OCI-M2 (cell line): ENCODE measurements at regions not wholly inside any gene's neighbourhood (a gene's known extent, or its start where the extent isn't known, plus 50 kb on each side); places are given as distances from the start of the nearest gene placed in this dataset.
A peak's percentile ranks its signal among the peaks of the same experiment; 100 is the strongest.

Experiments used
- DNase-seq: peaks from one replicate; lab custom pipeline; 2025; ENCODE audit not compliant: unreplicated experiment; lab: John Stamatoyannopoulos, UW

GRCh38 chr10:78292250-78292981 lies 258.8 kb downstream of the RPS24 start:
- DNase-seq: no peak

- no peak for DNase-seq
Measured at GRCh38 chr10:78292982-78293865, 259.6 kb downstream of the RPS24 start.

- DNase-seq: no peak
Measured at GRCh38 chr10:78295242-78295641, 261.6 kb downstream of the RPS24 start.

- DNase-seq: no peak
Measured at GRCh38 chr10:78296785-78297184, 263.1 kb downstream of the RPS24 start.

- DNase-seq: no peak
Measured at GRCh38 chr10:78297997-78298396, 264.3 kb downstream of the RPS24 start.

- DNase-seq: no peak
Measured at GRCh38 chr10:78298835-78299234, 265.2 kb downstream of the RPS24 start.

GRCh38 chr10:78299851-78300468 lies 266.3 kb downstream of the RPS24 start:
- DNase-seq: no peak

- no peak for DNase-seq
Measured at GRCh38 chr10:78300526-78300925, 266.9 kb downstream of the RPS24 start.

- no peak for DNase-seq
Measured at GRCh38 chr10:78301481-78301880, 267.8 kb downstream of the RPS24 start.

- no peak for DNase-seq
Measured at GRCh38 chr10:78301891-78302738, 268.5 kb downstream of the RPS24 start.

GRCh38 chr10:78302739-78302988 lies 269.0 kb downstream of the RPS24 start:
- DNase-seq: no peak

GRCh38 chr10:78302989-78303854 lies 269.6 kb downstream of the RPS24 start:
- peak; percentile 19 for DNase-seq

GRCh38 chr10:78304091-78305045 lies 270.7 kb downstream of the RPS24 start:
- DNase-seq: no peak

- DNase-seq: no peak
Measured at GRCh38 chr10:78305311-78305710, 271.6 kb downstream of the RPS24 start.

- DNase-seq: no peak
Measured at GRCh38 chr10:78306358-78306757, 272.7 kb downstream of the RPS24 start.

- no peak for DNase-seq
Measured at GRCh38 chr10:78307576-78307975, 273.9 kb downstream of the RPS24 start.

- DNase-seq: no peak
Measured at GRCh38 chr10:78309536-78310237, 276.0 kb downstream of the RPS24 start.

- no peak for DNase-seq
Measured at GRCh38 chr10:78310481-78311080, 276.9 kb downstream of the RPS24 start.
